IPS DF 4.7 (cell line): ENCODE measurements at regions not wholly inside any gene's neighbourhood (a gene's known extent, or its start where the extent isn't known, plus 50 kb on each side); places are given as distances from the start of the nearest gene placed in this dataset.

Experiments used
- DNase-seq: peaks from one replicate; pipeline ENCODE4 v3.0.0-alpha.2; 2013; ENCODE audit warnings: low spot score; ENCODE audit errors: extremely low read depth

- no peak for DNase-seq
These were observed 186.2 kb downstream of the REEP3 start for GRCh38 chr10:63707254-63707910.

- DNase-seq, result no peak
These were observed 187.2 kb downstream of the REEP3 start for GRCh38 chr10:63708421-63708820.

- DNase-seq, result no peak
These were observed 189.5 kb downstream of the REEP3 start for GRCh38 chr10:63710703-63711102.

GRCh38 chr10:63711361-63711760 lies 190.2 kb downstream of the REEP3 start:
- no peak for DNase-seq

- no peak for DNase-seq
These were observed 190.9 kb downstream of the REEP3 start for GRCh38 chr10:63711867-63712716.

- DNase-seq, result no peak
These were observed 191.5 kb downstream of the REEP3 start for GRCh38 chr10:63712717-63713115.

- DNase-seq, result peak; percentile 100
These were observed 192.3 kb downstream of the REEP3 start for GRCh38 chr10:63713191-63714144.

GRCh38 chr10:63716016-63716580 lies 194.9 kb downstream of the REEP3 start:
- DNase-seq, result no peak

- DNase-seq, result no peak
These were observed 196.0 kb downstream of the REEP3 start for GRCh38 chr10:63717027-63717715.

- DNase-seq, result no peak
These were observed 196.8 kb downstream of the REEP3 start for GRCh38 chr10:63718006-63718405.

GRCh38 chr10:63718421-63718820 lies 197.2 kb downstream of the REEP3 start:
- no peak for DNase-seq

- DNase-seq, result no peak
These were observed 198.1 kb downstream of the REEP3 start for GRCh38 chr10:63719226-63719856.

GRCh38 chr10:63720072-63720537 lies 198.9 kb downstream of the REEP3 start:
- DNase-seq, result no peak

GRCh38 chr10:63720676-63721075 lies 199.5 kb downstream of the REEP3 start:
- DNase-seq, result no peak

GRCh38 chr10:63722537-63722936 lies 201.3 kb downstream of the REEP3 start:
- DNase-seq, result no peak

- no peak for DNase-seq
These were observed 202.1 kb downstream of the REEP3 start for GRCh38 chr10:63723320-63723719.

GRCh38 chr10:63723741-63724140 lies 202.5 kb downstream of the REEP3 start:
- no peak for DNase-seq

GRCh38 chr10:63724922-63725321 lies 203.7 kb downstream of the REEP3 start:
- no peak for DNase-seq

GRCh38 chr10:63726867-63727266 lies 205.7 kb downstream of the REEP3 start:
- DNase-seq, result no peak

GRCh38 chr10:63727636-63728035 lies 206.4 kb downstream of the REEP3 start:
- no peak for DNase-seq
